ENCODE measurements at regions not wholly inside any gene's neighbourhood (a gene's known extent, or its start where the extent isn't known, plus 50 kb on each side); places are given as distances from the start of the nearest gene placed in this dataset.

- TF ChIP-seq, protein P1, sequence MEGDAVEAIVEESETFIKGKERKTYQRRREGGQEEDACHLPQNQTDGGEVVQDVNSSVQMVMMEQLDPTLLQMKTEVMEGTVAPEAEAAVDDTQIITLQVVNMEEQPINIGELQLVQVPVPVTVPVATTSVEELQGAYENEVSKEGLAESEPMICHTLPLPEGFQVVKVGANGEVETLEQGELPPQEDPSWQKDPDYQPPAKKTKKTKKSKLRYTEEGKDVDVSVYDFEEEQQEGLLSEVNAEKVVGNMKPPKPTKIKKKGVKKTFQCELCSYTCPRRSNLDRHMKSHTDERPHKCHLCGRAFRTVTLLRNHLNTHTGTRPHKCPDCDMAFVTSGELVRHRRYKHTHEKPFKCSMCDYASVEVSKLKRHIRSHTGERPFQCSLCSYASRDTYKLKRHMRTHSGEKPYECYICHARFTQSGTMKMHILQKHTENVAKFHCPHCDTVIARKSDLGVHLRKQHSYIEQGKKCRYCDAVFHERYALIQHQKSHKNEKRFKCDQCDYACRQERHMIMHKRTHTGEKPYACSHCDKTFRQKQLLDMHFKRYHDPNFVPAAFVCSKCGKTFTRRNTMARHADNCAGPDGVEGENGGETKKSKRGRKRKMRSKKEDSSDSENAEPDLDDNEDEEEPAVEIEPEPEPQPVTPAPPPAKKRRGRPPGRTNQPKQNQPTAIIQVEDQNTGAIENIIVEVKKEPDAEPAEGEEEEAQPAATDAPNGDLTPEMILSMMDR (IDR thresholded peaks at IDR 0.05) = no peak
- TF ChIP-seq POLR2AphosphoS5 (IDR thresholded peaks at IDR 0.05) = no peak
These were observed 1339.4 kb downstream of the FAM181B start for GRCh38 chr11:81394311-81394710.

Measured in sigmoid colon (tissue), 4 donors.